ENCODE measurements at regions not wholly inside any gene's neighbourhood (a gene's known extent, or its start where the extent isn't known, plus 50 kb on each side); places are given as distances from the start of the nearest gene placed in this dataset.

DNA sequence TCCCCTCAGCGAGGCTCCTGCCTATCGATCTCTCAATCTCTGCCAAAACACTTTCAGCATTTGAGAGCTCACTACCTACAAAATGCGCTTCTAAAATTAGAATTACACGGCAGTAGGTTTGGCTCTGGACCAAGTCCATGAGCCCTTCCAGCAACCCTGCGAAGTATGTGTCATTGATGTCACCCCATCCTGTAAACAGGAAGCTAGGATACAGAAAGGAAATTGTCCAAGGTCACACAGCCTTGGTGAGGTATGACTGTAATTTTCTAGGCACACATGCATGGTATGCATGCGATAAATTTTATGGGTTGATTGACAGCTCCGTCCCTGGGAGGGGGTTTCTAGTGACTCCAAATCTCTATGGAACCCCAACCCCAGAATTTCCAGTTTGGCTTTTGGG lies 330.3 kb upstream of the CDH5 start:
- TF ChIP-seq CTCF (conservative IDR thresholded peaks at IDR 0.05; ENCODE audit: low read depth, low read length) (no peak), EZH2phosphoT487 (IDR thresholded peaks at IDR 0.05; ENCODE audit: borderline replicate concordance, low read length) (no peak)
